ENCODE measurements at regions not wholly inside any gene's neighbourhood (a gene's known extent, or its start where the extent isn't known, plus 50 kb on each side); places are given as distances from the start of the nearest gene placed in this dataset.

- TF ChIP-seq EP300 (IDR thresholded peaks at IDR 0.05; ENCODE audit: borderline replicate concordance): no peak
- no peak for TF ChIP-seq TEAD4 (IDR thresholded peaks at IDR 0.05)
- TF ChIP-seq, protein P1, sequence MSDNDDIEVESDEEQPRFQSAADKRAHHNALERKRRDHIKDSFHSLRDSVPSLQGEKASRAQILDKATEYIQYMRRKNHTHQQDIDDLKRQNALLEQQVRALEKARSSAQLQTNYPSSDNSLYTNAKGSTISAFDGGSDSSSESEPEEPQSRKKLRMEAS (IDR thresholded peaks at IDR 0.05): no peak
- TF ChIP-seq TCF12 (IDR thresholded peaks at IDR 0.05; ENCODE audit: low read depth): no peak
- TF ChIP-seq FOXM1 (IDR thresholded peaks at IDR 0.05; ENCODE audit: borderline replicate concordance, low read depth): no peak
- TF ChIP-seq TAF1 (IDR thresholded peaks at IDR 0.05; ENCODE audit: low read depth): no peak
These were observed 583.0 kb upstream of the ATXN8OS start for GRCh38 chr13:69524459-69525150.
